Ectodermal cell (in vitro differentiated cells): ENCODE measurements at regions not wholly inside any gene's neighbourhood (a gene's known extent, or its start where the extent isn't known, plus 50 kb on each side); places are given as distances from the start of the nearest gene placed in this dataset.

Experiments
- H3K27ac ChIP-seq: 2 replicates; pipeline ENCODE4 v1.7.0; 2013; ENCODE audit warnings: mild to moderate bottlenecking, low read depth, low read length; ENCODE audit not compliant: insufficient read depth, poor library complexity, severe bottlenecking
- H3K27me3 ChIP-seq: 2 replicates; pipeline ENCODE4 v1.7.0; 2013; ENCODE audit warnings: mild to moderate bottlenecking, low read length; ENCODE audit not compliant: insufficient read depth, control insufficient read depth, poor library complexity, severe bottlenecking
- H3K36me3 ChIP-seq: one replicate; pipeline ENCODE4 v1.7.0; 2013; ENCODE audit warnings: low read length; ENCODE audit not compliant: control insufficient read depth, insufficient read depth
- H3K4me1 ChIP-seq: one replicate; pipeline ENCODE4 v1.7.0; 2013; ENCODE audit warnings: low read length; ENCODE audit not compliant: control insufficient read depth, insufficient read depth
- H3K4me3 ChIP-seq: 2 replicates; pipeline ENCODE4 v1.7.0; 2013; ENCODE audit warnings: low read depth, low read length, control low read depth; ENCODE audit not compliant: insufficient read depth
- H3K9me3 ChIP-seq: 2 replicates; pipeline ENCODE4 v1.7.0; 2013; ENCODE audit warnings: mild to moderate bottlenecking, low read length, moderate library complexity; ENCODE audit not compliant: control insufficient read depth
- WGBS, 2 experiments: methylation state at CpG; one replicate each; pipeline ENCODE4 v1.1.7; 2013; ENCODE audit warnings: missing lambda C conversion rate in 2 of 2; 5-methylcytosine and 5-hydroxymethylcytosine counted together

- Histone ChIP-seq H3K4me3 (no peak overlapping the region), H3K27ac (no peak overlapping the region), H3K36me3 (no peaks in the 10 kb centered on the region), H3K4me1 (peaks cover 4% of the 10 kb centered on the region), H3K9me3 (peaks cover 5% of the 10 kb centered on the region), H3K27me3 (no peaks in the 10 kb centered on the region)
- WGBS, 2 experiments = 90 to 96% methylated on average over 9 of the region's 9 CpGs
Measured at GRCh38 chr20:56995149-56995548, 271.3 kb downstream of the BMP7 start.

GRCh38 chr20:56995635-56996075 is 270.8 kb downstream of the BMP7 start:
- Histone ChIP-seq H3K36me3 (no peaks in the 10 kb centered on the region), H3K27me3 (no peaks in the 10 kb centered on the region), H3K4me1 (peaks cover 4% of the 10 kb centered on the region), H3K4me3 (no peak overlapping the region), H3K9me3 (peaks cover 5% of the 10 kb centered on the region), H3K27ac (no peak overlapping the region)
- WGBS, 2 experiments = 57% methylated on average over 12 of the region's 12 CpGs

- H3K36me3 ChIP-seq = no peaks in the 10 kb centered on the region
- H3K27ac ChIP-seq = no peak overlapping the region
- no peak overlapping the region for H3K4me3 ChIP-seq
- H3K27me3 ChIP-seq = no peaks in the 10 kb centered on the region
- peaks cover 4% of the 10 kb centered on the region for H3K4me1 ChIP-seq
- 95 to 96% methylated on average over 2 of the region's 2 CpGs for WGBS, 2 experiments
- H3K9me3 ChIP-seq = peaks cover 5% of the 10 kb centered on the region
Measured at GRCh38 chr20:56996533-56996932, 269.9 kb downstream of the BMP7 start.

DNA sequence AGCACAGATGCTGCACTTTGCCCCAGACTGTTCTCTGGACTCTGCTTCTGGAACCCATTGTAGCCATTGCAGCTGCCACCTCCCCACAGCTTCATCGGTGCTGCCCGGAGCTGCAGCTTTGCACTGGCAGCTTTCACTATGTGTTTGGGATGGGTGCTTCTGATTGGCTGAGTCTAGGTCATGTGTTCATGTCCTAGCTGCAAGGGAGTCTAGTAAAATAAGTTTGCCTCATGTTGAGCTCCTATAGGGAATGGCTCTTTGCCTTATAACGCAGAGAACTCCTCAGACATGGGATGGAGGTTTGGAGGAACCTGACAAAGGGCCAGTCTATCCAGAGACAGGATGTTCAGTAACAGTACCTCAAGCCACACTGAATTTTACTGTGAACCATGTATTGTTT is 268.0 kb downstream of the BMP7 start:
- Histone ChIP-seq H3K4me1 (peaks cover 9% of the 10 kb centered on the region), H3K27ac (no peak overlapping the region), H3K27me3 (no peaks in the 10 kb centered on the region), H3K4me3 (no peak overlapping the region), H3K9me3 (peaks cover 5% of the 10 kb centered on the region), H3K36me3 (no peaks in the 10 kb centered on the region)
- WGBS, 2 experiments = 91 to 94% methylated on average over 3 of the region's 3 CpGs

- Histone ChIP-seq H3K9me3 (peaks cover 5% of the 10 kb centered on the region), H3K4me1 (peaks cover 20% of the 10 kb centered on the region), H3K4me3 (no peak overlapping the region), H3K27ac (no peak overlapping the region), H3K36me3 (no peaks in the 10 kb centered on the region), H3K27me3 (no peaks in the 10 kb centered on the region)
- WGBS, 2 experiments = 93% methylated on average over 17 of the region's 17 CpGs
Measured at GRCh38 chr20:57000441-57000968, 265.9 kb downstream of the BMP7 start.

- no peak overlapping the region for H3K4me3 ChIP-seq
- peaks cover 21% of the 10 kb centered on the region for H3K4me1 ChIP-seq
- WGBS, 2 experiments = 95% methylated on average over 12 of the region's 12 CpGs
- H3K27me3 ChIP-seq = no peaks in the 10 kb centered on the region
- no peaks in the 10 kb centered on the region for H3K36me3 ChIP-seq
- H3K9me3 ChIP-seq = peaks cover 5% of the 10 kb centered on the region
- no peak overlapping the region for H3K27ac ChIP-seq
Measured at GRCh38 chr20:57001126-57001767, 265.2 kb downstream of the BMP7 start.

DNA sequence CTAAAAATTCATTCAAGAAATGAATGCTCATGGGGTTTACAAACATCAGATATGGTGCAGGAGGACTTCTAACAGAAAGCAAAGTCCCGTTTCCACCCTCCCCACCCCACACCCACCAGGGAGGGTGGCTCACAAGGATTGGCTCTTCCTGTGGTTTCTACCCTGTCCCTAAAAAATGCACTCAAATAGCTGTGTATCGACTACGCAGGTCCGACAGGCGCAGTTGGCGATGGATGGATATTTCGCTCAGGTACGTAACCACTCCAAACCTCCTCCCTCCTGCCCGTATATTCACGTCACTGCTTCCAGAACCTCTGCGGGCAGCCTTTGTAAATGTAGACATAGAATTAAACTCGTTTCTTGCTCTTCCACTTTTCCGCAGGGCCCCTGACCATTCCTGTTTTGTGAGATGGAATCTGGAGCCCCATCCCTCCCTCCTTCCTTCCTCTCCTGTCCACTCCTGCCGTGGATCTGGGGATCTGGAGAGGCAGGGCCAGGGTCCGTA is 264.3 kb downstream of the BMP7 start:
- no peaks in the 10 kb centered on the region for H3K36me3 ChIP-seq
- no peaks in the 10 kb centered on the region for H3K27me3 ChIP-seq
- WGBS, 2 experiments = 94 to 95% methylated on average over 15 of the region's 15 CpGs
- H3K9me3 ChIP-seq = peaks cover 5% of the 10 kb centered on the region
- H3K4me3 ChIP-seq = no peak overlapping the region
- no peak overlapping the region for H3K27ac ChIP-seq
- peaks cover 23% of the 10 kb centered on the region for H3K4me1 ChIP-seq

DNA sequence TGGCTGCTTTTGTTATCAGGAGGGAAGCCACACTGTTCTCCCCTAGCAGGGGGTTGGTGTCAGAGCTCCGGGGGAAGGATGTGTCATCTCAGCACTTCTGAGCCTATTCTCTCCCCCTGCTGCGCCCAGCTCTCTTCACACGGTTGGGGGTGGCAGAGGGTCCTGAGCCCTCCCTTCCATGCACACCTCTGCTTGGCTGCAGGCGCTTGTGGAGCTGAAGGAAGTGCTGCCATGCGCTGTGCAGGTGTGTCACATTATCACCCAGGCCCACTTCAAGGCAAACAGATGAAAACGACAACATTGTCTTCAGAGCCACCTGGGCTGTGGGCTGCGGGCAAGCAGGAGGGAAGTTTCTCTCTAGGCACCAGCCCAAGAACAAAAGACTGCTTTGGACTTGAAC is 263.4 kb downstream of the BMP7 start:
- Histone ChIP-seq H3K4me3 (no peak overlapping the region), H3K4me1 (peaks cover 30% of the 10 kb centered on the region), H3K27me3 (no peaks in the 10 kb centered on the region), H3K36me3 (no peaks in the 10 kb centered on the region), H3K27ac (no peak overlapping the region), H3K9me3 (peaks cover 3% of the 10 kb centered on the region)
- WGBS, 2 experiments = 40 to 47% methylated on average over 7 of the region's 7 CpGs

- H3K4me1 ChIP-seq = peaks cover 42% of the 10 kb centered on the region
- no peaks in the 10 kb centered on the region for H3K27me3 ChIP-seq
- no peaks in the 10 kb centered on the region for H3K36me3 ChIP-seq
- WGBS, 2 experiments = 86 to 94% methylated on average over 5 of the region's 5 CpGs
- H3K27ac ChIP-seq = no peak overlapping the region
- H3K9me3 ChIP-seq = no peaks in the 10 kb centered on the region
- H3K4me3 ChIP-seq = no peak overlapping the region
Measured at GRCh38 chr20:57004416-57004815, 262.0 kb downstream of the BMP7 start.

GRCh38 chr20:57004951-57005933 is 261.2 kb downstream of the BMP7 start:
- H3K4me1 ChIP-seq = peaks cover 50% of the 10 kb centered on the region
- H3K4me3 ChIP-seq = no peak overlapping the region
- H3K9me3 ChIP-seq = no peaks in the 10 kb centered on the region
- H3K27me3 ChIP-seq = no peaks in the 10 kb centered on the region
- 77 to 81% methylated on average over 12 of the region's 12 CpGs for WGBS, 2 experiments
- H3K27ac ChIP-seq = no peak overlapping the region
- no peaks in the 10 kb centered on the region for H3K36me3 ChIP-seq
